ENCODE measurements at regions not wholly inside any gene's neighbourhood (a gene's known extent, or its start where the extent isn't known, plus 50 kb on each side); places are given as distances from the start of the nearest gene placed in this dataset.

GRCh38 chr10:25758511-25758910 is 175.5 kb upstream of the MYO3A start:
- peaks cover 3% of the 10 kb centered on the region for H3K4me1 Mint-ChIP-seq (ENCODE audit: unreplicated experiment)
- no peak overlapping the region for H3K4me3 Mint-ChIP-seq (ENCODE audit: unreplicated experiment)
- no peak for TF ChIP-seq CTCF (IDR thresholded peaks at IDR 0.05; ENCODE audit: unreplicated experiment)

GRCh38 chr10:25761937-25762336 is 172.1 kb upstream of the MYO3A start:
- H3K4me3 Mint-ChIP-seq (ENCODE audit: unreplicated experiment) = no peak overlapping the region
- H3K9me3 Mint-ChIP-seq (ENCODE audit: unreplicated experiment) = no peaks in the 10 kb centered on the region
- no peaks in the 10 kb centered on the region for H3K27me3 Mint-ChIP-seq (ENCODE audit: unreplicated experiment)
- H3K36me3 Mint-ChIP-seq (ENCODE audit: low read depth, unreplicated experiment) = no peaks in the 10 kb centered on the region
- H3K4me1 Mint-ChIP-seq (ENCODE audit: unreplicated experiment) = peaks cover 9% of the 10 kb centered on the region
- no peak overlapping the region for H3K27ac Mint-ChIP-seq (ENCODE audit: unreplicated experiment)
- no peak for TF ChIP-seq CTCF (IDR thresholded peaks at IDR 0.05; ENCODE audit: unreplicated experiment)
- DNase-seq (ENCODE audit: low spot score) = no peak

More at GRCh38 chr10:25758511-25758910, 175.5 kb upstream of the MYO3A start:
- no peak for DNase-seq (ENCODE audit: low spot score)
- Mint-ChIP-seq H3K36me3 (ENCODE audit: low read depth, unreplicated experiment) (no peaks in the 10 kb centered on the region), H3K27ac (ENCODE audit: unreplicated experiment) (no peak overlapping the region), H3K9me3 (ENCODE audit: unreplicated experiment) (no peaks in the 10 kb centered on the region), H3K27me3 (ENCODE audit: unreplicated experiment) (peaks cover 2% of the 10 kb centered on the region)

GRCh38 chr10:25766213-25766612 is 167.8 kb upstream of the MYO3A start:
- no peaks in the 10 kb centered on the region for H3K36me3 Mint-ChIP-seq (ENCODE audit: low read depth, unreplicated experiment)
- H3K4me1 Mint-ChIP-seq (ENCODE audit: unreplicated experiment) = peaks cover 6% of the 10 kb centered on the region
- no peaks in the 10 kb centered on the region for H3K9me3 Mint-ChIP-seq (ENCODE audit: unreplicated experiment)
- H3K4me3 Mint-ChIP-seq (ENCODE audit: unreplicated experiment) = no peak overlapping the region
- TF ChIP-seq CTCF (IDR thresholded peaks at IDR 0.05; ENCODE audit: unreplicated experiment) = no peak
- no peak for DNase-seq (ENCODE audit: low spot score)
- H3K27me3 Mint-ChIP-seq (ENCODE audit: unreplicated experiment) = no peaks in the 10 kb centered on the region
- H3K27ac Mint-ChIP-seq (ENCODE audit: unreplicated experiment) = no peak overlapping the region

GRCh38 chr10:25766687-25767221 is 167.3 kb upstream of the MYO3A start:
- peak overlapping the region; percentile 53 for H3K4me3 Mint-ChIP-seq (ENCODE audit: unreplicated experiment)
- no peaks in the 10 kb centered on the region for H3K9me3 Mint-ChIP-seq (ENCODE audit: unreplicated experiment)
- no peaks in the 10 kb centered on the region for H3K27me3 Mint-ChIP-seq (ENCODE audit: unreplicated experiment)
- peaks cover 6% of the 10 kb centered on the region for H3K4me1 Mint-ChIP-seq (ENCODE audit: unreplicated experiment)
- DNase-seq (ENCODE audit: low spot score) = peak; percentile 5
- H3K36me3 Mint-ChIP-seq (ENCODE audit: low read depth, unreplicated experiment) = no peaks in the 10 kb centered on the region
- TF ChIP-seq CTCF (IDR thresholded peaks at IDR 0.05; ENCODE audit: unreplicated experiment) = no peak
- peak overlapping the region; percentile 6 for H3K27ac Mint-ChIP-seq (ENCODE audit: unreplicated experiment)

GRCh38 chr10:25768167-25768566 is 165.9 kb upstream of the MYO3A start:
- Mint-ChIP-seq H3K9me3 (ENCODE audit: unreplicated experiment) (no peaks in the 10 kb centered on the region), H3K4me3 (ENCODE audit: unreplicated experiment) (no peak overlapping the region), H3K27me3 (ENCODE audit: unreplicated experiment) (no peaks in the 10 kb centered on the region), H3K27ac (ENCODE audit: unreplicated experiment) (no peak overlapping the region), H3K4me1 (ENCODE audit: unreplicated experiment) (peaks cover 6% of the 10 kb centered on the region), H3K36me3 (ENCODE audit: low read depth, unreplicated experiment) (no peaks in the 10 kb centered on the region)
- TF ChIP-seq CTCF (IDR thresholded peaks at IDR 0.05; ENCODE audit: unreplicated experiment) = no peak
- no peak for DNase-seq (ENCODE audit: low spot score)
